Stimulated activated naive CD8-positive, alpha-beta T cell treated with anti-CD3 and anti-CD28 coated beads, Interleukin-15, amount 100 ng/mL, for 72 hours (primary cell): ENCODE measurements at regions not wholly inside any gene's neighbourhood (a gene's known extent, or its start where the extent isn't known, plus 50 kb on each side); places are given as distances from the start of the nearest gene placed in this dataset.

Experiments
- ATAC-seq: fragments of 150-1000 bp; cut with Tn5 transposase; 2 replicates; pipeline ENCODE4 v1.10.0; 2021; ENCODE audit warnings: mild to moderate bottlenecking, moderate library complexity
- DNase-seq, 2 donors: peaks; one replicate each; pipeline ENCODE4 v3.0.0; 2021 to 2022
- H3K27ac Mint-ChIP-seq, 2 donors: one replicate each; pipeline ENCODE4 v1.8.0; 2022; ENCODE audit warnings: mild to moderate bottlenecking in 2 of 2, mixed read lengths in 2 of 2, moderate library complexity in 2 of 2
- H3K27me3 Mint-ChIP-seq: one replicate; pipeline ENCODE4 v1.8.0; 2022; ENCODE audit warnings: mixed read lengths
- H3K4me1 Mint-ChIP-seq: one replicate; pipeline ENCODE4 v1.8.0; 2022; ENCODE audit warnings: mild to moderate bottlenecking, mixed read lengths
- H3K4me3 Mint-ChIP-seq, 2 donors: one replicate each; pipeline ENCODE4 v1.8.0; 2022; ENCODE audit warnings: mild to moderate bottlenecking in 2 of 2, mixed read lengths in 2 of 2, moderate library complexity in 1 of 2
- H3K9me3 Mint-ChIP-seq, 2 donors: one replicate each; pipeline ENCODE4 v1.8.0; 2022; ENCODE audit warnings: mixed read lengths in 2 of 2

DNA sequence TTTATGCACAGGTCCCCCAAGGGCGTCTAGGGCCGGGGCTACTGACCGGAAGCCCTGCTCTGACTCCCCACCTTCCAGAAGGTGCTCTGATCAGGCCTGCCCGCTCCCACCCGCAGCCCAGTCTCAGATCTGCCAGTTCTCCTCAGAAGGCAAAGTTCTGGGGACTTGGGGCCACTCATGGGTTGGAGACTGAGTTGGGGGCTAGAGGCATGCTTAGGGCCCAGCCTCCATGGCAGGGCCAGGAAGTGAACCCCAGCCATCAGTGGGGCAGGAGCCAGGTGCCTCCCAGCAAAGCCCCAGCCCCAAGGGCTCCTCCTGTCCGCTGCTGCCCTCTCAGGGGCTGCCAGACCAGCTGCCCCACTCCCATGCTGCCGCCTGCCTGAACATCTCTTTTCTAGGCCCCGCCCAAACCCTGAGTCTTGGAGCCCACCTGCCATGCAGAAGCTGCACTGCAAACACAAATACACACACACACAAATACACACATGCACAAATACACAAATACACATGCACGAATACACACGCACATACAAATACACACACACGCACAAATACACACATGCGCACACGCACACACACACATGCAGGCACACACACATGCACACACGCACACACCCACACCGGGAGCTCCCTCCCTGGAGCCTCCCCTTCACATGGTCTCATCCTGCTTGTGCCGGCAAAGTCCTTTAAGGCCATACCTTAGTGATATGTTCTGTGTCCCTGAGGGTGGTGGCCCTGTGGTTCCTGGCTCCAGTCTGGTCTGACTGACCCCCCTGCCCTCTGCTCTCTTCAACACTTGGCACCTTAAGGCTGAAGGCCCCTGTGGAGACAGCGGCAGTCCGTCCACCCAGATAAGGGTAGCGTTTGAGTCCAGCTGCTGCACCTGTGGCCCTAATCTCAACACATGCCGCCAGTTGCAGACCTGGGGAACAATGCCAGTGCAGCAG, 59.2 kb upstream of the KLF13 start:
- peaks cover 8% of the 10 kb centered on the region for H3K27me3 Mint-ChIP-seq
- H3K4me1 Mint-ChIP-seq, result peaks cover 92% of the 10 kb centered on the region
- H3K9me3 Mint-ChIP-seq, result no peaks in the 10 kb centered on the region
- H3K27ac Mint-ChIP-seq, result peak overlapping the region; percentile 35 to 36
- ATAC-seq, result no peak
- H3K4me3 Mint-ChIP-seq, result peak overlapping the region; percentile 4 to 78
- no peak for DNase-seq

DNA sequence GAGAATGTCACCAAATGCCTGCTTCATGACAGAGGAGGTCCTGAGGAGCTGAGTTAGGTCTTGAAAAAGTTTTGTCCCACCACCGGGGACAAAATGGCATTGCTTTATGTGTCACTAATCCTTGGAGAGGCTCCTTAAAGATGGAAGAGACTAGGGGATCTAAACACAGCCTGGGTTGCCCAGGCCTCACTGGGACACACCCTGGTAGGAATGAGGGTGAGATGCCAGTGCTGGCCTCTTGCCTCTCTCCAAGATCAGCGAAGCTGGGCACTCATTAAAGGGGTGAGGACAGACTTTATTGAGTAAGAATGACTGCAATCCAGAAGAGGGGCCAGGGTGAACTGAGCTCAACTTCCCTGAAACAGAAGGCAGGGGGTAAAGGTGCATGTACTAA, 58.5 kb upstream of the KLF13 start:
- Mint-ChIP-seq H3K27ac (peak overlapping the region in 1 of 2 donors; percentile 35), H3K4me3 (no peak overlapping the region), H3K4me1 (peaks cover 88% of the 10 kb centered on the region), H3K27me3 (peaks cover 8% of the 10 kb centered on the region), H3K9me3 (no peaks in the 10 kb centered on the region)
- no peak for DNase-seq
- ATAC-seq, result no peak

DNA sequence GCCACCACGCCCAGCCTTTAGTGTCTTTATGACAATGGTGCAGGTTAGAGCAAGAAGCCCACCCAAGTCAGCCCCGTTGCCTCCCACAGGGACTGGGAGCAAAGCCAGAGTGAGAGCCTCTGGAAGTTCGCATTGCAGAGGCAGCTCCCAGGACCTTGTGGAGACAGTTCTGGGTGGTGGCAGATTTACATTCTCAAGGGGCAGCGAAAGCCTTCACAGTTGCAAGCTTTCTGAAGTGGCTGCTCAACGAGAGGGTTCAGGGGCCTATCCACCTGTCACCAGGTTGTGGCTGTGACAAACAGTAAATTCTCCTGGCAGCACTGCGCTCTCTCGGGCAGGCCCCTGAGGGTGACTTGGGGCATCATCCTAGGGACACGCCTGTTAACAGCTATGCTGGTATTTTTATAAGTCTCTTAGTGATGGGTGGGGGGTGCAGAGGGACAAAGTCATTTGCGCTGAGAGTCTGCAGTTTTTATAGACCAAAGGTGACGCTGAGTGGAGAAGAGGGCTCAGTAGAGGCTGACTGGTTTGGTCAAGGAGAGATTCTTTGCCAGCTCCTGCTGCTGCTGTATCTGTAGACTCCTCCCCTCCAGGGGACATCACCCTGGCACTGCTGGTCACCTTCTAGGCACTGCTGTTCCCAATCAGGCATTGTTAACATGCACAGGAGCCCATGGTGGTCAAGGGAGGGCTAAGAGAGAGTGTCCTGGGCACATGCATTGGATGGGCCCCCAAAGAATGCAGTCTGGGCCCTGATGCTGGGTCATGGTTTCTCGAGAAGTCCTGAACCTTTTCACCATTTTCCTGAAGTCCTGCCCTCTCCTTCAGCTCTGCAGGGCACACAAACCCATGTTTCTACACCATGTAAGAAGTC, 57.5 kb upstream of the KLF13 start:
- Mint-ChIP-seq H3K4me3 (no peak overlapping the region), H3K27me3 (peaks cover 8% of the 10 kb centered on the region), H3K4me1 (peaks cover 88% of the 10 kb centered on the region), H3K9me3 (no peaks in the 10 kb centered on the region), H3K27ac (no peak overlapping the region)
- DNase-seq (no peak), ATAC-seq (no peak)

DNA sequence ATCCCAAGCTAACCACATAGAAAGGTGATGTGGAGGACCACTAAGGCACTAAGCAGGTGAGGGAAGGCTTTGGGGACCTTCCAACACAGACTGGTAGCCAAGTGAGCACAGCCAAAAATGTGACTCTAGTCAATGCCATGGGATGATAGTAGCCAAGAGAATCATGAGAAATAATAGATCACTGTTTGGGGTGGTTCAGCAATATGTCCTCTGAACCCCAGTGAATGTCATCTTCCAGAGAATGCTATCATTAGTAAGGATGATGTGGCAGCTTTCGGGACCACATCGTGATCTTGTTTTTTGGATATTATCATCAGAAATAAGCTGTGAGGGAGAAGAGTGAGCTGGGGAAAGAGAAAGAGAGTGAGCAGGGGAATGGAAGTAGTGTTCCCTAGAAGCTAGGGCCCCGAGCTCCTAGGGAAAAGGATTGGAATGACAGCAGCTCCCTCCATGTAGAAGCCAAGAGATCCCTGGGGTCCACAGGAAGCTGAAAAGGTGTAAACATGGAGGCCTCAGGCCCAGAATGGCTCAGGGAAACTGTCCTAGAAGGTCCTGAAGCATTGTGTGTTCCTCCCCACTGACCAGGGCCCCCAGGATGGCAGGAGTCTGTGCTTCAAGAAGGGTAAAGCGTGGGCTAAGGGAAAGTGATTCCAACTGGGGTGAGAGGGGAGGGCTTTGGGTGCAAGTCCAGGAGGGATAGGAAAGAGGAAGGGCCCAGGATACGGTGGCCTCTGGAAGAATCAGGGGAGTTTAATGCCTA, 56.6 kb upstream of the KLF13 start:
- H3K4me1 Mint-ChIP-seq, result peaks cover 79% of the 10 kb centered on the region
- H3K9me3 Mint-ChIP-seq, result no peaks in the 10 kb centered on the region
- H3K4me3 Mint-ChIP-seq, result no peak overlapping the region
- H3K27me3 Mint-ChIP-seq, result peaks cover 8% of the 10 kb centered on the region
- no peak overlapping the region for H3K27ac Mint-ChIP-seq
- DNase-seq (no peak), ATAC-seq (no peak)

DNA sequence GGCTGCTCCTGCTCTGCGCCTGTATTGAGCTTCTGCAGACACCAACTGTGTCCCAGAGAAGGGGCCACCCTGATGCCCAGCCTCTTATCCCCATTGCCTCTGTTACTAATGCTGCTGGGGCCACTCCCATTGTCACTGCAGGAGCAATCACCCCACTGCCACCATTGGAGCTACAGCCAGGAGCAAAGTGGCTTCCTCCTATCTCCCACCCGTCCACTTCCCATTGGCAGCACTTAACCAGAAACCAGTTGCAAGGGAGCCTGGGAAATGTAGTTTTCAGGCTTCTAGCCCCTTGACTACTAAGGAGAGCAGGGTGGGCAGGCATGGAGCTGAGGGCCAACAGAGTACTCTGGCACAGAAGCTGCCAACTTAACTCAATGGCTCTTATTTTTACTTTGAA, 55.9 kb upstream of the KLF13 start:
- Mint-ChIP-seq H3K27ac (no peak overlapping the region), H3K4me3 (no peak overlapping the region)

DNA sequence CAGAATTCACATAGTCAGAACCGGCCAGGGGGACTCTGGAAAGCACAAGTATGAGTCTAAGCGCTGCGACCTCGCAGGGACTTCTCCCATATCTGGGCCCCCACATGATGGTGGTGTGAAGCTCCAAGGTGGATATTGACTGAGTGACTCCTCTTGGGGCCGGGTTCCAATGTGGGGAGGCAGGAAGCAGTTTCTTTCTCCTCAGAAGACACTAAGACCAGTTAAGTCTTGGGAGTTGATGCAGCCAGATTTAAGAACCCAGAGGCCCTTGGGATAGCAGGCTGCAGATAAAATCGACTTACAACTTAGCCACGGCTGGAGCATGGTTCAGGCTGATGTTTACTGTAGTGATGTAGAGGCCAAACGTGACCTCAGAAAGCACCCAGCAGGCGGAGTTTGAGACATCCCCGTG, 55.4 kb upstream of the KLF13 start:
- DNase-seq (no peak), ATAC-seq (no peak)
- H3K27ac Mint-ChIP-seq, result no peak overlapping the region
- H3K9me3 Mint-ChIP-seq, result no peaks in the 10 kb centered on the region
- H3K4me3 Mint-ChIP-seq, result no peak overlapping the region
- H3K4me1 Mint-ChIP-seq, result peaks cover 67% of the 10 kb centered on the region
- peaks cover 8% of the 10 kb centered on the region for H3K27me3 Mint-ChIP-seq

More for the DNA sequence above, 55.9 kb upstream of the KLF13 start:
- ATAC-seq, result no peak
- Mint-ChIP-seq H3K27me3 (peaks cover 8% of the 10 kb centered on the region), H3K4me1 (peaks cover 71% of the 10 kb centered on the region), H3K9me3 (no peaks in the 10 kb centered on the region)
- no peak for DNase-seq

DNA sequence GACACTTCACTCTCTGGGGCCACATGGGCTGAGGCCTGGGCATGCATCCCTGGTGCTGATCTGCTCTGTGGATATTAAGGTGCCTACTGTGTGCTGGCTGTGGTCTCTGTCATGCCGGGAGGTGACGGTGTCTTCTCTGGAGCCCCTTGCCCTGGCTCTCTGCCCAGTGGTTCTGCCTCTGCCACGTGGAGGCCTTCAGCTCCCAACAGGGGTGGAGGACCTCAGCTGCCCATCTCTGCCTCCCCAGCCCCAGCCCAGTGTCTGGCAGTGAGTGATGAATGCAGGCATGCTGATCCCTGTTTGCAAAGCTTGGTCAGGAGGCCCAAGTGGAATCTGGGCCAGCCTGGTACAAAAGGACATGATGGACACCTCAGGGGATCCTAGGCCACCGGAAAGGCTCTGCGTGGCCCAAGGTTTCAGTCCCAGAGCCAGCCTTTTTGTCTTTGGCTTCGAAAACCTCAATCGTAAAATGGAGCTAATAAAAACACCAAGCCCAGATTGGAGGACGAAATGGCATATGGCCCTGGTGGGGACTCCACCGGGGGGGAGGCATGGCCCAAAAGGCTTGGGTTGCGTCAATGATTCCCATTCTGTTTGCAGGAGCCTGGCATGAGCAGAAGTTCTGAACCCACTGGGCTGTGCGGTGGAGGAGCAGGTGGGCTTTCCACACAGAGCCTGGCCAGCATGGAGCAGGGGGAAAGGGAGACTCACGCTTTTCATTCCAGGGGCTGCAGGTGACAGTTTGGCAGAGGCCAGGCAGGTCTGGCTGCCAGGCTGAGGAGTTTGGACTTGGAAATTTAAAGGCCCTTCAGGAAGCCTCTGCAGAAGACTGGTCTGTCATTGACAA, 54.7 kb upstream of the KLF13 start:
- ATAC-seq (no peak), DNase-seq (no peak)
- H3K27me3 Mint-ChIP-seq, result peaks cover 8% of the 10 kb centered on the region
- no peak overlapping the region for H3K27ac Mint-ChIP-seq
- no peak overlapping the region for H3K4me3 Mint-ChIP-seq
- peaks cover 60% of the 10 kb centered on the region for H3K4me1 Mint-ChIP-seq
- H3K9me3 Mint-ChIP-seq, result no peaks in the 10 kb centered on the region

DNA sequence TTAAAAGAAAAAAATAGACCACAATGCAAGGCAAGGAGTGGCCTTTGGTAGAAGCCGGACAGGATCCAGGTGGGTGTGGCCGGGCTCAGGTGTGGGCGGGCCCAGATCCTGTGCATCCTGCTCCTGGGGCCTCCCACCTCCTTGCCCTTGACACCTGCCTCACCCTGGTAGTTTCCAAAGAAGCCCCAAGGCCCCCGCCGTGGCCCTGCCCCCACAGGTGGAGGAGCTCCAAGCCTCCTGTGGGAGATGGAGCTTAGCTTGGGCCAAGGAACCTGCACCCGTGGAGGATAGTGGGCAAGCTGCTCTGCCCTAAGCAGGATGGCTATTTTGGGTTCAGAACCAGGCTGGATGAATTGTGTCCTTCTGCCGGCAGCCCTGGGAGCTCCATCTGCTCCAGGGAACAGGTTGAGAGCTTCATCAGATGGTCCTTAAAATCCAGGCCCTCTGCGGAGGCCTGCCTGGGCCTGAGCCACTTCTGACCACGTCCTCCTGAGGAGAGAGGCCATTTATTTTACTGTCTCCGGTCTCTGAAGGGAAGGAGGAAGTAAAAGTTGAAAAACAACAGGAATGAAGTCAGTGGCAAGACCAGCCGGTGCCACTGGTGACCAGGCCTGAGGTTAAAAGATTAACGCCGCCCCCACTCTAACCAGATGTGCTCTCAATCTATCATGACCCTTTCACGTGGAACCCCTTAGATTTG, 53.9 kb upstream of the KLF13 start:
- Mint-ChIP-seq H3K27ac (peak overlapping the region in 1 of 2 donors; percentile 64), H3K4me3 (no peak overlapping the region), H3K9me3 (no peaks in the 10 kb centered on the region), H3K4me1 (peaks cover 52% of the 10 kb centered on the region), H3K27me3 (peaks cover 8% of the 10 kb centered on the region)
- peak in 1 of 2 donors; percentile 2 for DNase-seq
- no peak for ATAC-seq

DNA sequence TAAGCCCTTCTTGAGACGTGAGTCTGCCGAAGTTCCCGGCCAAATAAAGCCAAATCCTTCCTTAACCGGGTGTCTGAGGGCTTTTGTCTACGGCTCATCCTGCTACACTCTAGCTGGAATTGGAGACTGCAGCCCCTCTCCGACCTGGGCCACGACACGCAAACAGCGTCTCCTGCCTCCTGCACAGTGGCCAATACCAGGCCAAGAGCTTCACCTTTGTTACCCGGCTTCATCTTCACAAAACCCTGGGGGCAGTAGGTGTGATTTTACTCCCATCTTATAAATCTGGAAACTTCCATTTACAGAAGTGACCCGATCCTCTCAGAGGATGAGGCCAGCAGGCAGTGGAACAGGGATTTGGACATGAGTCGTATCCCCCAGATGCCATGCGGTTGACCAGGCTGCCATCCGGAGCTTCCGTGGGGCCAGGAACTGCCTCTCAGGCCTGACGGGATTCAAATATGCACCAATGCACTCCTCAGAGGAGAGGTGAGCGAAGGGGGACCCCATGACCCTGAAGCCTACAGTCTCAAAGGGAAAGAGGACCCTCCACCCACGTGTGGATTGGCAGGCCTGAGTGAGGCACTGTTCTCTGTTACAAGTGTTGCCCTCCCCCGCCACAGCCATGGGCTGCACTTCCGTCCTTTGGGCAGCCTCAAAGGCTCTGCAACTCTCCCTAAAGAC, 53.2 kb upstream of the KLF13 start:
- H3K4me3 Mint-ChIP-seq, result no peak overlapping the region
- no peaks in the 10 kb centered on the region for H3K9me3 Mint-ChIP-seq
- H3K27me3 Mint-ChIP-seq, result peaks cover 8% of the 10 kb centered on the region
- DNase-seq (peak in 1 of 2 donors; percentile 7), ATAC-seq (no peak)
- peaks cover 48% of the 10 kb centered on the region for H3K4me1 Mint-ChIP-seq
- peak overlapping the region; percentile 64 to 88 for H3K27ac Mint-ChIP-seq

DNA sequence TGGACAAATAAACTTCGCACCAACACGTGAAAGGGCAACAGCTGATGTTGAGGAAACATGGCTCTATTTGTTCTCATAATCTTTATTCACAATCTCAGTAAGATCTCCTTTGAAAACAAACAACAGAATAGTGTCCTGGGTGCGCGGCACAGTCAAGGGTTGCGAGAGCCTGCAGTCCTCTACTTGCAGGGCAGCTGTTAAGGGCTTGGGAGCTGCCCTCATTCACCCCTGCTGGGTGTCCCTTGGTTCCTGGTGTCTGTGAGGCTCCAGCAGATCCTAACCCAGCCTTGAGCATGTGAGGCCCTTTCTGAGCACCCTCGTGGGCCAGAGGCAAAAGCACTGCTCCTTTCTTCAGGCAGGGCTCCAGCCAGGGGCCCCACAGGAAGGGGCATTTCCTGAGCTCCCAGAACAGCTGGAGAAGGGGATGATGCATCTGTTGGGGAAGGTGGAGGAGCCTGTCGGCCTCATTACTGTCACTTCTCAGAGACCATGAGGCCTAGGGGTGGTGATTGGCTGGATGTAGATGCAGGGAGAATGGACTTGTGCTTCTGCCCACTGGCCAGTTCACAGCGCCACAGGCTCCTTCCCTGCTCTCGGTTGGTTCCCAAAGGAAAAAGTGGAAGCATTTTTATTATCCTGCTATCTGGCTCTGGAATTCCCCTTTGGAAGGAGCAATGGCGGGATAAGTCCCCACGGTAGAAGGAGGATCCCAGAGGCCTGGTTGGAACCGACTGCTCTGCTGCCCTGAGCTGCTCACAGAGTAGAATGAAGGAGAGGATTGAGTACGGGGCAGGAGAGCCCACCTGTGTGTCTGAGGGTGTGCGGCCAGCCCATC, 51.9 kb upstream of the KLF13 start:
- peak in 1 of 2 donors; percentile 4 for DNase-seq
- peaks cover 41% of the 10 kb centered on the region for H3K4me1 Mint-ChIP-seq
- H3K4me3 Mint-ChIP-seq, result no peak overlapping the region
- H3K27ac Mint-ChIP-seq, result no peak overlapping the region
- ATAC-seq, result no peak
- H3K9me3 Mint-ChIP-seq, result no peaks in the 10 kb centered on the region
- H3K27me3 Mint-ChIP-seq, result no peaks in the 10 kb centered on the region

DNA sequence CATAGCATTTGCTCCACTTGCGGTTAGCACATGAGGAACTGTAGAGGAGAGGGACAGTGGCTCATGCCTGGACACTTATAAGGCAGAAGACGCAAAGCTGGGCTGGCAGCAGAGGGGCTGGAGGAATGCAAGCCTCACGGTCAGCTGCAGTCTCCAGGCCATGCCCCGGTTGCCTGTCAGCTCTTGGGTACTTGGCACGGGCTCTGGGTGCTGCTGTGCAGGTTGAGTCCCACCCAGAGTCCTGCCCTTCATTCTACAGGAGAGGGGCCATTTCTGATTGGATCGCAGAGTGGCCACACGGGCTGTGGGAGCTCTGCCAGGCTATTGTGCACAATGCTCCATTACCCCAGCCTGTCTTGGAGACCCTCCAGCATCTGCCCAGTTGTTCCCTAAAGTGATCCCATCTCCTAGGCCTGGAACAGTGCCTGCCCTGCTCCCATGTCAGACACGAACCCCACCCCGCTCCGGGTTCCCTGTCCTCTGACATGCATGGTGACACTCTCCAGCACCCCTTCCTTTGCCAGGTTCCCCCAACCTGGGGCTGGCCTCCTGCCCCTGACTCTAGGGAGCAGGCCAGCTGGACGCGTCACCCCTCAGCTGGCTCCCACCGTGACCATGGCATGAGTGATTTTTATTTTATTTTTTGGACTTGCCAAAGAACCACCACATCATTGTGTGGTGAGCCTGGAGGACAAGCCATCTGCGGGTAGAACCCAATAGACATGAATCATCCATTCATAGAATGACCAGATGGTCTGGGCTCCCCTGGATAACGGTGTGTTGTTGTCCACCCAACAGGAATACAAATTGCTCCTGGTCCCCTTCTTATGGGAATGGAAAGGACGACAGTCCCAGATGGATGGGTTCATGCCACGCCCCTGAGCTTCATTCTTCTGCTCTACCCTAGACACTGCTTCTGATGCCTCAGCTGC, 51.0 kb upstream of the KLF13 start:
- Mint-ChIP-seq H3K4me1 (peaks cover 33% of the 10 kb centered on the region), H3K9me3 (no peaks in the 10 kb centered on the region), H3K27ac (peak overlapping the region in 1 of 2 donors; percentile 47), H3K27me3 (no peaks in the 10 kb centered on the region), H3K4me3 (no peak overlapping the region)
- DNase-seq (peak in 1 of 2 donors; percentile 3), ATAC-seq (no peak)
